ENCODE measurements at regions not wholly inside any gene's neighbourhood (a gene's known extent, or its start where the extent isn't known, plus 50 kb on each side); places are given as distances from the start of the nearest gene placed in this dataset.

DNA sequence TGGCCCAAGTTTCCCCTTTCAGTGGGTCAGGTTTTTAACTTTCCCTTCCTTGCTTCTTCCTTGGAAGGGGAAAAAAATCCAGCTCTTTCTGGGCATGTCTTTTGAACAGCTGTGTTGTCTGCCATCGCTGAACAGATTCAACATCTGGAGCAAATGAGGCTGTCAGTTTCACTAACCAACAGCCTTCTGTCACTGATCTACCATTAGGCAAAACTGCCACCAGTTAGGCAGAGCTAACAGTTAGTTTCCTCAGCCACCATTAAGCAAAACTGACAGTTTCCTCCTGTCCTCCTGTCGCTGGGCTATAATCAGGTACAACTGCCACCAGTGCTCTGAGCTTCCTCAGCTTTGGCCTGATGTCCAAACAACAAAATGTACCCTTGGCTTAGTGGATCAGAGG, 81.9 kb downstream of the NPTX2 start:
- TF ChIP-seq, protein P1, sequence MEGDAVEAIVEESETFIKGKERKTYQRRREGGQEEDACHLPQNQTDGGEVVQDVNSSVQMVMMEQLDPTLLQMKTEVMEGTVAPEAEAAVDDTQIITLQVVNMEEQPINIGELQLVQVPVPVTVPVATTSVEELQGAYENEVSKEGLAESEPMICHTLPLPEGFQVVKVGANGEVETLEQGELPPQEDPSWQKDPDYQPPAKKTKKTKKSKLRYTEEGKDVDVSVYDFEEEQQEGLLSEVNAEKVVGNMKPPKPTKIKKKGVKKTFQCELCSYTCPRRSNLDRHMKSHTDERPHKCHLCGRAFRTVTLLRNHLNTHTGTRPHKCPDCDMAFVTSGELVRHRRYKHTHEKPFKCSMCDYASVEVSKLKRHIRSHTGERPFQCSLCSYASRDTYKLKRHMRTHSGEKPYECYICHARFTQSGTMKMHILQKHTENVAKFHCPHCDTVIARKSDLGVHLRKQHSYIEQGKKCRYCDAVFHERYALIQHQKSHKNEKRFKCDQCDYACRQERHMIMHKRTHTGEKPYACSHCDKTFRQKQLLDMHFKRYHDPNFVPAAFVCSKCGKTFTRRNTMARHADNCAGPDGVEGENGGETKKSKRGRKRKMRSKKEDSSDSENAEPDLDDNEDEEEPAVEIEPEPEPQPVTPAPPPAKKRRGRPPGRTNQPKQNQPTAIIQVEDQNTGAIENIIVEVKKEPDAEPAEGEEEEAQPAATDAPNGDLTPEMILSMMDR (IDR thresholded peaks at IDR 0.05; ENCODE audit: low read depth, low read length), result no peak
- no peak for TF ChIP-seq EZH2phosphoT487 (IDR thresholded peaks at IDR 0.05; ENCODE audit: low read depth)
